GM13976 (cell line): ENCODE measurements at regions not wholly inside any gene's neighbourhood (a gene's known extent, or its start where the extent isn't known, plus 50 kb on each side); places are given as distances from the start of the nearest gene placed in this dataset.

Experiments used
- DNase-seq: peaks from one replicate; pipeline ENCODE4 v3.0.0; 2012; ENCODE audit warnings: low spot score
- in situ Hi-C: fragments of 300-500 bp; cut with MboI; formaldehyde crosslinking; loops from one replicate; pipeline ENCODE4 v1.12.0; 2022; ENCODE audit warnings: low sequenced_read_pairs, mixed read lengths, inconsistent platforms; ENCODE audit not compliant: unreplicated experiment
- TF ChIP-seq, protein P1 (sequence below): IDR thresholded peaks from 2 replicates; pipeline ENCODE4 v1.5.1; 2012; ENCODE audit warnings: borderline replicate concordance, mild to moderate bottlenecking; ENCODE audit not compliant: insufficient read depth; ENCODE audit errors: extremely low read depth, missing control alignments, control extremely low read depth

DNA sequence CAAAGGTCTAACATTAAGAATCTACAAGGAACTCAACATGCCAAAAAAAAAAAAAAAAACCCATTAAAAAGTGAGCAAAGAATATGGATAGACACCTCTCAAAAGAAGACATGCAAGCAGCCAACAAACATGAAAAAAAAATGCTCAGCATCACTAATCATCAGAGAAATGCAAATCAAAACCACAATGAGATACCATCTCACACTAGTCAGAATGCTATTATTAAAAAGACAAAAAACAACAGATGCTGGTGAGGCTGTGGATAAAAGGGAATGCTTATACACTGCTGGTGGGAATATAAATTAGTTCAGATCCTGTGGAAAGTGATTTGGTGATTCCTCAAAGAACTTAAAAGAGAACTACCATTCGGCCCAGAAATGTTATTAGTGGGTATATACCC, 257.7 kb upstream of the PLET1 start:
- in situ Hi-C loops = no loop called here
- TF ChIP-seq, protein P1, sequence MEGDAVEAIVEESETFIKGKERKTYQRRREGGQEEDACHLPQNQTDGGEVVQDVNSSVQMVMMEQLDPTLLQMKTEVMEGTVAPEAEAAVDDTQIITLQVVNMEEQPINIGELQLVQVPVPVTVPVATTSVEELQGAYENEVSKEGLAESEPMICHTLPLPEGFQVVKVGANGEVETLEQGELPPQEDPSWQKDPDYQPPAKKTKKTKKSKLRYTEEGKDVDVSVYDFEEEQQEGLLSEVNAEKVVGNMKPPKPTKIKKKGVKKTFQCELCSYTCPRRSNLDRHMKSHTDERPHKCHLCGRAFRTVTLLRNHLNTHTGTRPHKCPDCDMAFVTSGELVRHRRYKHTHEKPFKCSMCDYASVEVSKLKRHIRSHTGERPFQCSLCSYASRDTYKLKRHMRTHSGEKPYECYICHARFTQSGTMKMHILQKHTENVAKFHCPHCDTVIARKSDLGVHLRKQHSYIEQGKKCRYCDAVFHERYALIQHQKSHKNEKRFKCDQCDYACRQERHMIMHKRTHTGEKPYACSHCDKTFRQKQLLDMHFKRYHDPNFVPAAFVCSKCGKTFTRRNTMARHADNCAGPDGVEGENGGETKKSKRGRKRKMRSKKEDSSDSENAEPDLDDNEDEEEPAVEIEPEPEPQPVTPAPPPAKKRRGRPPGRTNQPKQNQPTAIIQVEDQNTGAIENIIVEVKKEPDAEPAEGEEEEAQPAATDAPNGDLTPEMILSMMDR = no peak
- DNase-seq = no peak

DNA sequence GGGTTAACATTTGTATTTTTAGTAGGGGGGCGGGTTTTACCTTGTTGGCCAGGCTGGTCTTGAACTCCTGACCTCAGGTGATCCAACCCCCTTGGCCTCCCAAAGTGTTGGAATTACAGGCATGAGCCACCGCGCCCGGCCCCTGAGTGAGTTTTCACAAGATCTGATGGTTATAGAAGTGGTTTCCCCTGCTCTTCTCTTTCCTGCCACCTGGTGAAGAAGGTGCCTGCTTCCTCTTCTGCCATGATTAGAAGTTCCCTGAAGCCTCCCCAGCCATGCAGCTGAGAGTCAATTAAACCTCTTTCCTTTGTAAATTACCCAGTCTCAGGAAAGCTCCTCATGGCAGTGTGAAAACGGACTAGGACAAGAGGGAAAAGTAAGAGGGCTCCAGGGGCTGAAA, 259.1 kb upstream of the PLET1 start:
- TF ChIP-seq, protein P1 = no peak
- in situ Hi-C loops = no loop called here

DNA sequence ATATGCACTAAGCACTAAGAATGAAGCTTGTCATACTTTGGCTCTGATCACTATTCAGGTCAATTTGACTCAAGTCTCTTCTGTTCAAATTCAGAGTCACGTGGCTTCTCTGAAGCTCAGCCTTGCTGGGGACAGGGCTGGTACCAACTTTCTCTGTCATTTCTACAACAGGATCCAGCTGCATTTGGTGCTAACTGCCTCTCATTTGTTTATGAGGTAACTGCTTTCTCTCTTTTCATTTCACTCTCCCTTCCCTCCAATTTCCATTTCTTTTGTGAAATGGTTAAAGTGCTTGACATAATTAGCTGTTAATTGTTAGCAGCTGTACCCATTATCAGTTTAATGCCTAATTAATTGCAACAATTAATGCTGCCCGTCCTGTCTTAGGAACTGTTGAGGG, 259.7 kb upstream of the PLET1 start:
- TF ChIP-seq, protein P1 = no peak
- in situ Hi-C loops = no loop called here
- no peak for DNase-seq

More for the DNA sequence above, 259.1 kb upstream of the PLET1 start:
- DNase-seq = no peak

DNA sequence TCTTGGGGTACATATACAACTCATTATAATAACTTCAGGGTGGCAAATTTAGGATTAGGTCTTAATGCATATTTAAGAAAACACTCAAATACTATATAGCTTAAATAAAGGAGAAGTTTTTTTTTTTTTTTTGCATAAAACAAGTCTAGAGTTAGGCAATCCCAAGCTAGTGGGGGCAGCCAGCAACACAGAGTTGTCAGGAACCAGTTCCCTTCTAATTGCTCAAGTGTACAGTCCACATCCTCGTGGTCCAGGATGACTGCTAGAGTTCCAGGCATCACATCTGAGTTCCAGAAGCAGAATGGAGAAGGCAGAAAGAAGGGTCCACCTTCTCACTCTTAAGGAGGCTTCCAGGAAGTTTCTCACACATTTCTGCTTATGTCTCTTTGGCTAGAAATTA, 261.9 kb upstream of the PLET1 start:
- TF ChIP-seq, protein P1 = no peak
- in situ Hi-C loops = no loop called here
- DNase-seq = no peak

DNA sequence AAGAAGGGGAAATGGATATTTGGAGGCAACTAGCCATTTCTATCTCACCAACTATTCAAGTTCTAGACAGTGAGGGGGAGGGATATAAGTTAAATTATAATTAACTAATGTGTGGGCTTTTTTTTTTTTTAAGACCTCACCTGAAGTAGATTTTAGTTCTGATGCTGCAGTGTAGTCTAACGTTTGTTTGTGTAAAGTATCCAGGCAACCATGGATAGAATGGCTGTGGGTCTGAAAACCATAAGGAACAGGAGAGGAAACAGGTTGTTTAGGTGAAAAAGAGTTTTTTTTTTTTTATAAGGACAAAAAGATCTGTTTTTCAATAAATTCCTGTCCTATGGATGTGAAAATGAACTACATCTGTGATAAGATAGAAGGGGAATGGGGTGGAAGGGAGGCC, 262.4 kb upstream of the PLET1 start:
- no peak for DNase-seq
- in situ Hi-C loops = no loop called here
- TF ChIP-seq, protein P1 = no peak

DNA sequence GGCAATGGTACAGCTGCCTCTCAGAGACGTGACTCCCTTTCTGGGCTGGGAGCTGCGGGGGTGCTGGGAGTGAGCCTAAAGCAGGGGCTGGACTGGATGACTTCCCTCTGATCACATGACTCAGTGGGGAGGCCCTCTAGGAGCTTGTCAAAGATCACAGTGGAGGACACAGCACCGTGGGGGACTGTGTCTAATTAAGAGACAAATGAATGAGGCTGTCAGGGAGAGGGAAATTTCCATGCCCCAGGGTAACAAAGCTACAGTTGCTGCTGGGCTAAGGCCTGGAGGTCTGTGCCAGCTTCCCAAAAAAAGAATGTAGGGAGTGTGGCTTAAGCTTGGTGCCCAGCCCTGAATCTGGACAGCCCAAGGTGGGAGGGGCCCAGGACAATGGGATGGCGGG, 262.8 kb upstream of the PLET1 start:
- TF ChIP-seq, protein P1 = no peak
- DNase-seq = no peak
- in situ Hi-C loops = no loop called here

DNA sequence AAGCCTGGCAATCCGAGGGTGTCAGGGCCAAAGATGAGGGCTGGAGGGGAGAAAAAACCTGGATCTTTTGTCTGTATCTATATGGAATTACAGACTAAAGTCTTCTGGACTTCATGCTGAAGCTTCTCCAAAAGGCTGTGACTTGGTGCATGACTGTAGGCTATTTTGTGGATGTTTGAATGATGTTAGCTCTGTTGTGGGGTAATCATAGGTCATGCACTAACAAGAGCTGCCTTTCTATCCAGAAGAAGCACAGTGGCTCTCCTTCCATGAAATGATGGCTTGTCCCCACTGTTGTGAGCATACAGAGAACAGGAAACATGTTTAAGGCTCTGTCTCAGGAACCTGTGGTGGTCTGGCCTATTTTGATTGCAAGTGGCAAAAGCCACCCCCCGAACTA, 263.3 kb upstream of the PLET1 start:
- DNase-seq = no peak
- TF ChIP-seq, protein P1 = no peak
- in situ Hi-C loops = no loop called here
